Testis (tissue), 2 donors: ENCODE measurements at regions not wholly inside any gene's neighbourhood (a gene's known extent, or its start where the extent isn't known, plus 50 kb on each side); places are given as distances from the start of the nearest gene placed in this dataset.

Source experiments
- CTCF ChIP-seq, 3 experiments: fragments of 450-650 bp in 2 of 3; fragments of 200-600 bp in 1 of 3; sonication (generic) in 1 of 3; IDR thresholded peaks; one replicate each; pipeline ENCODE4 v1.5.1; 2016 to 2019; ENCODE audit warnings: antibody characterized with exemption in 3 of 3, mild to moderate bottlenecking in 2 of 3, moderate library complexity in 1 of 3
- POLR2A ChIP-seq: fragments of 450-650 bp; IDR thresholded peaks from one replicate; pipeline ENCODE4 v1.6.1; 2017; ENCODE audit warnings: antibody characterized with exemption, mild to moderate bottlenecking, moderate library complexity

- TF ChIP-seq POLR2A, result no peak
- TF ChIP-seq CTCF (IDR thresholded peaks at IDR 0.05), result no peak
Measured at GRCh38 chr6:164336455-164336854, 921.9 kb downstream of the QKI start.
